ENCODE measurements at regions not wholly inside any gene's neighbourhood (a gene's known extent, or its start where the extent isn't known, plus 50 kb on each side); places are given as distances from the start of the nearest gene placed in this dataset.

DNA sequence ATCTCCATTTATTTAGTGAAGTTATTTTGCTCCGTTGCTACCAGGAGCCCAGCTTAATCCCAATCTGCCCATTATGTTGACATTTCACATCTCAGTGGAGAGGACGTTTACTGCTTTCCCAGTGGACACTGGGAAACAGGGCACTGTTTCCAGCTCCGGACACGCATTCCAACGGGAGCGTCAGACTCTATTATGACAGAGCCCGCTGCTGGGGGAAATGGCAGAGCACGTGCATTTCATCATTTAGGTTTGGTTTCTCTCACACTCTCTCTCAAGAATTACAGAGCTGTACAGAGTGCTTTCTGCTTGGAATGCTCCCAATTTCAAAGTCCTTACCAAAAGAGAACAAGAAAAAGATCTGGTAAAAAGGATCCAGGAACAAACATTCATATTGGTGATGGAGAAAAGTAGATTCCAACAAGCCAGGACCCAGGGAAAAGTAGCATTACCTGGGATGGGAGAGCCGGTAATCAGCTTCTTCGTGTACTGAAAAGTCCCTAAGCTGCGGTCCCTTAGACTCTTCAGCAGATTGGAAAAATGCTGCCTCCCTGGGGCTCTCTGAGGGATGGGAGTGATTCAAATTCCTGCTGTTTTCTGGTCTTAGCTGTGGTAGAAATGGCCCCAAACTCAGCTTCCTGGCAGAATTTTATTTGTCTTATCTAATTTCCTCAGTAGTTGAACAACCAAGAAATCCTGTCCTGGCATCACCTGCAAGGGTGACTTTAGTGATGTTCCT is 136.0 kb upstream of the THBS1 start:
- Histone ChIP-seq H2AFZ (ENCODE audit: low read depth) (no peak overlapping the region), H3K9ac (no peak overlapping the region), H3K9me2 (no peaks in the 10 kb centered on the region), H3K36me3 (replicated peaks in 1 of 2; ENCODE audit: control insufficient read depth in 1 of 2, insufficient read depth in 2 of 2, low read length in 1 of 2) (no peaks in the 10 kb centered on the region), H3K27me3 (ENCODE audit: insufficient read depth) (no peaks in the 10 kb centered on the region), H3K4me1 (ENCODE audit: control insufficient read depth in 1 of 2, insufficient read depth in 2 of 2, low read depth in 1 of 2, low read length in 1 of 2) (no peaks in the 10 kb centered on the region), H3K9me3 (no peaks in the 10 kb centered on the region), H3F3A (replicated peaks; ENCODE audit: insufficient read depth) (no peaks in the 10 kb centered on the region), H3K79me2 (ENCODE audit: insufficient read depth) (no peaks in the 10 kb centered on the region), H4K20me1 (ENCODE audit: insufficient read depth) (no peaks in the 10 kb centered on the region), H3K4me2 (no peak overlapping the region), H3K27ac (ENCODE audit: low read depth in 2 of 2, low read length in 1 of 2) (no peak overlapping the region), H3K4me3 (ENCODE audit: low read depth in 2 of 2, low read length in 1 of 2) (no peak overlapping the region)
- ChIA-PET POLR2A (no interaction called here), CTCF (interaction anchor here (1.0 to 1.5 kb wide), 2 partner anchors 136 to 273 kb away, joined by 3 to 4 read pairs; partner anchors contain the start of gene THBS1)
- no peak for DNase-seq
- WGBS (ENCODE audit: low lambda C conversion rate) = 92% methylated on average over 11 of the region's 11 CpGs
- TF ChIP-seq NFIC (IDR thresholded peaks at IDR 0.05; ENCODE audit: borderline replicate concordance) (no peak), RAD21 (IDR thresholded peaks at IDR 0.05; ENCODE audit: low read length) (peak; percentile 4; the same call in 1 of the 2 replicates)

DNA sequence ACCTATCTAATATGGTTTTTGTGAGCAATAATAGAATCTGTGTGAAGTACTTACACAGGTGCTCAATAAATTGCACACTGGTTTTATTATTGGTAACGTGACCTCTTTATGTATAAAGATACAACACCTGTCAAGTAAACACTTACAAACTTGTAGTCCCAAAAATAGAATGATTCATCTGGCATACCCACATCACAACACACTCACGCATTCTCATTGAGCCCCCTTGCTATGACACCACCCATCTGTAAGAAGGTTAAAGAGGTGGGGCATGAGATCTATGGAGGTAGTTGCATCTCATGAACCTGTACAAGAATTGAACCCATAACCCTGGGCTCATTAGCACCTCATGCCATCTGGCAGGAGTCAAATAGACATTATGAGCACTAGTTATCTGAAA is 134.9 kb upstream of the THBS1 start:
- Histone ChIP-seq H3K79me2 (ENCODE audit: insufficient read depth) (no peaks in the 10 kb centered on the region), H3K9ac (no peak overlapping the region), H4K20me1 (ENCODE audit: insufficient read depth) (no peaks in the 10 kb centered on the region), H3K27ac (ENCODE audit: low read depth in 2 of 2, low read length in 1 of 2) (no peak overlapping the region), H3K4me3 (ENCODE audit: low read depth in 2 of 2, low read length in 1 of 2) (no peak overlapping the region), H3K4me2 (no peak overlapping the region), H3K36me3 (replicated peaks in 1 of 2; ENCODE audit: control insufficient read depth in 1 of 2, insufficient read depth in 2 of 2, low read length in 1 of 2) (no peaks in the 10 kb centered on the region), H3K9me2 (no peaks in the 10 kb centered on the region), H3K4me1 (ENCODE audit: control insufficient read depth in 1 of 2, insufficient read depth in 2 of 2, low read depth in 1 of 2, low read length in 1 of 2) (no peaks in the 10 kb centered on the region), H3K9me3 (no peaks in the 10 kb centered on the region), H3K27me3 (ENCODE audit: insufficient read depth) (no peaks in the 10 kb centered on the region), H3F3A (replicated peaks; ENCODE audit: insufficient read depth) (no peaks in the 10 kb centered on the region), H2AFZ (ENCODE audit: low read depth) (no peak overlapping the region)
- ChIA-PET CTCF (interaction anchor here (1.5 kb wide), 1 partner anchor 135 kb away, joined by 4 read pairs; the partner anchor contains the start of gene THBS1), POLR2A (no interaction called here)
- TF ChIP-seq TAF1 (IDR thresholded peaks at IDR 0.05; ENCODE audit: borderline replicate concordance, low read depth, low read length) (no peak), JUND (IDR thresholded peaks at IDR 0.05) (no peak), SMC3 (IDR thresholded peaks at IDR 0.05; ENCODE audit: low read depth, low read length) (no peak), POLR2AphosphoS5 (IDR thresholded peaks at IDR 0.05; ENCODE audit: low read depth, low read length) (no peak), EZH2phosphoT487 (IDR thresholded peaks at IDR 0.05; ENCODE audit: borderline replicate concordance, low read depth) (no peak)
- TF ChIP-seq, protein P1, sequence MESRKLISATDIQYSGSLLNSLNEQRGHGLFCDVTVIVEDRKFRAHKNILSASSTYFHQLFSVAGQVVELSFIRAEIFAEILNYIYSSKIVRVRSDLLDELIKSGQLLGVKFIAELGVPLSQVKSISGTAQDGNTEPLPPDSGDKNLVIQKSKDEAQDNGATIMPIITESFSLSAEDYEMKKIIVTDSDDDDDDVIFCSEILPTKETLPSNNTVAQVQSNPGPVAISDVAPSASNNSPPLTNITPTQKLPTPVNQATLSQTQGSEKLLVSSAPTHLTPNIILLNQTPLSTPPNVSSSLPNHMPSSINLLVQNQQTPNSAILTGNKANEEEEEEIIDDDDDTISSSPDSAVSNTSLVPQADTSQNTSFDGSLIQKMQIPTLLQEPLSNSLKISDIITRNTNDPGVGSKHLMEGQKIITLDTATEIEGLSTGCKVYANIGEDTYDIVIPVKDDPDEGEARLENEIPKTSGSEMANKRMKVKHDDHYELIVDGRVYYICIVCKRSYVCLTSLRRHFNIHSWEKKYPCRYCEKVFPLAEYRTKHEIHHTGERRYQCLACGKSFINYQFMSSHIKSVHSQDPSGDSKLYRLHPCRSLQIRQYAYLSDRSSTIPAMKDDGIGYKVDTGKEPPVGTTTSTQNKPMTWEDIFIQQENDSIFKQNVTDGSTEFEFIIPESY (IDR thresholded peaks at IDR 0.05; ENCODE audit: borderline replicate concordance, low read depth) = no peak
- WGBS (ENCODE audit: low lambda C conversion rate) = 93% methylated on average over 2 of the region's 2 CpGs
- DNase-seq = no peak

DNA sequence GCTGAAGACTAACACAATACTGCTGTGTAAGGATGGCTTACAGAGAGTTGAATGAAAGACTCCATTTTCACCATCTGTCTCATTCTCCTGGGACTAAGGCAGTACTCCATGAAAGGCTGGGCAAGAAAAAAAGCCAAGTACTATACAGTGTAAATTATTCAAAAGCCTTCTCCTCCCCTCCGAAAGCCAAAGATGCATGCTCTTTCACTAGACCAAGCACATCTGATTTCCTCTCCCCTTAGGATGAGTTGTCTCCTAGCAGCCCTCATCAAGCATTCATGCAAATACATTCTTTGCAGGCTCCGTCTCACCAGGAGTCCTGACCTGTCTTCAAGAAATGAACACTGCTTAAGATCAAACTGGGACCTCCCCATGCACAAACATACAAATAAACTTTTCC is 133.5 kb upstream of the THBS1 start:
- Histone ChIP-seq H3K9ac (no peak overlapping the region), H3K79me2 (ENCODE audit: insufficient read depth) (no peaks in the 10 kb centered on the region), H3K36me3 (replicated peaks in 1 of 2; ENCODE audit: control insufficient read depth in 1 of 2, insufficient read depth in 2 of 2, low read length in 1 of 2) (no peaks in the 10 kb centered on the region), H3K9me3 (no peaks in the 10 kb centered on the region), H3K9me2 (no peaks in the 10 kb centered on the region), H2AFZ (ENCODE audit: low read depth) (no peak overlapping the region), H3K27ac (ENCODE audit: low read depth in 2 of 2, low read length in 1 of 2) (no peak overlapping the region), H3F3A (replicated peaks; ENCODE audit: insufficient read depth) (no peaks in the 10 kb centered on the region), H3K4me3 (ENCODE audit: low read depth in 2 of 2, low read length in 1 of 2) (no peak overlapping the region), H3K4me2 (no peak overlapping the region), H3K27me3 (ENCODE audit: insufficient read depth) (no peaks in the 10 kb centered on the region), H3K4me1 (ENCODE audit: control insufficient read depth in 1 of 2, insufficient read depth in 2 of 2, low read depth in 1 of 2, low read length in 1 of 2) (no peaks in the 10 kb centered on the region), H4K20me1 (ENCODE audit: insufficient read depth) (no peaks in the 10 kb centered on the region)
- WGBS (ENCODE audit: low lambda C conversion rate) = 87% methylated on average over 2 of the region's 2 CpGs
- no peak for DNase-seq
- CTCF ChIA-PET = no interaction called here
- POLR2A ChIA-PET = no interaction called here
- no peak for TF ChIP-seq RCOR1 (IDR thresholded peaks at IDR 0.05; ENCODE audit: low read length)
- no peak for TF ChIP-seq MEF2A (IDR thresholded peaks at IDR 0.05; ENCODE audit: borderline replicate concordance, low read depth)
- TF ChIP-seq POLR2AphosphoS5 (IDR thresholded peaks at IDR 0.05; ENCODE audit: low read depth, low read length) = no peak
- TF ChIP-seq, protein P2, sequence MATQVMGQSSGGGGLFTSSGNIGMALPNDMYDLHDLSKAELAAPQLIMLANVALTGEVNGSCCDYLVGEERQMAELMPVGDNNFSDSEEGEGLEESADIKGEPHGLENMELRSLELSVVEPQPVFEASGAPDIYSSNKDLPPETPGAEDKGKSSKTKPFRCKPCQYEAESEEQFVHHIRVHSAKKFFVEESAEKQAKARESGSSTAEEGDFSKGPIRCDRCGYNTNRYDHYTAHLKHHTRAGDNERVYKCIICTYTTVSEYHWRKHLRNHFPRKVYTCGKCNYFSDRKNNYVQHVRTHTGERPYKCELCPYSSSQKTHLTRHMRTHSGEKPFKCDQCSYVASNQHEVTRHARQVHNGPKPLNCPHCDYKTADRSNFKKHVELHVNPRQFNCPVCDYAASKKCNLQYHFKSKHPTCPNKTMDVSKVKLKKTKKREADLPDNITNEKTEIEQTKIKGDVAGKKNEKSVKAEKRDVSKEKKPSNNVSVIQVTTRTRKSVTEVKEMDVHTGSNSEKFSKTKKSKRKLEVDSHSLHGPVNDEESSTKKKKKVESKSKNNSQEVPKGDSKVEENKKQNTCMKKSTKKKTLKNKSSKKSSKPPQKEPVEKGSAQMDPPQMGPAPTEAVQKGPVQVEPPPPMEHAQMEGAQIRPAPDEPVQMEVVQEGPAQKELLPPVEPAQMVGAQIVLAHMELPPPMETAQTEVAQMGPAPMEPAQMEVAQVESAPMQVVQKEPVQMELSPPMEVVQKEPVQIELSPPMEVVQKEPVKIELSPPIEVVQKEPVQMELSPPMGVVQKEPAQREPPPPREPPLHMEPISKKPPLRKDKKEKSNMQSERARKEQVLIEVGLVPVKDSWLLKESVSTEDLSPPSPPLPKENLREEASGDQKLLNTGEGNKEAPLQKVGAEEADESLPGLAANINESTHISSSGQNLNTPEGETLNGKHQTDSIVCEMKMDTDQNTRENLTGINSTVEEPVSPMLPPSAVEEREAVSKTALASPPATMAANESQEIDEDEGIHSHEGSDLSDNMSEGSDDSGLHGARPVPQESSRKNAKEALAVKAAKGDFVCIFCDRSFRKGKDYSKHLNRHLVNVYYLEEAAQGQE (IDR thresholded peaks at IDR 0.05; ENCODE audit: low read depth, low read length) = no peak
- TF ChIP-seq TEAD4 (IDR thresholded peaks at IDR 0.05; ENCODE audit: borderline replicate concordance, insufficient read depth) = no peak
- TF ChIP-seq CHD2 (IDR thresholded peaks at IDR 0.05; ENCODE audit: low read length, partially characterized antibody) = no peak
- TF ChIP-seq, protein P3, sequence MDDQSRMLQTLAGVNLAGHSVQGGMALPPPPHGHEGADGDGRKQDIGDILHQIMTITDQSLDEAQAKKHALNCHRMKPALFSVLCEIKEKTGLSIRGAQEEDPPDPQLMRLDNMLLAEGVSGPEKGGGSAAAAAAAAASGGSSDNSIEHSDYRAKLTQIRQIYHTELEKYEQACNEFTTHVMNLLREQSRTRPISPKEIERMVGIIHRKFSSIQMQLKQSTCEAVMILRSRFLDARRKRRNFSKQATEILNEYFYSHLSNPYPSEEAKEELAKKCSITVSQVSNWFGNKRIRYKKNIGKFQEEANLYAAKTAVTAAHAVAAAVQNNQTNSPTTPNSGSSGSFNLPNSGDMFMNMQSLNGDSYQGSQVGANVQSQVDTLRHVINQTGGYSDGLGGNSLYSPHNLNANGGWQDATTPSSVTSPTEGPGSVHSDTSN (IDR thresholded peaks at IDR 0.05) = no peak
- no peak for TF ChIP-seq ELF1 (IDR thresholded peaks at IDR 0.05)

All from SK-N-SH (cell line).